Cardiac fibroblast (primary cell): ENCODE measurements at regions not wholly inside any gene's neighbourhood (a gene's known extent, or its start where the extent isn't known, plus 50 kb on each side); places are given as distances from the start of the nearest gene placed in this dataset.

Source experiments
- DNase-seq, 2 donors: peaks; one replicate each; pipeline versions ENCODE4 v3.0.0 to v3.0.0-alpha.2; 2010; ENCODE audit warnings: low read depth in 2 of 2
- H3K4me3 ChIP-seq, 2 donors: replicated peaks in 1 of 2; 1 replicate in 1 of 2; 2 replicates in 1 of 2; pipeline ENCODE4 v1.5.1; 2011; ENCODE audit warnings: low read depth in 2 of 2, low read length in 2 of 2, mild to moderate bottlenecking in 2 of 2, moderate library complexity in 1 of 2
- CTCF ChIP-seq: IDR thresholded peaks from one replicate; pipeline ENCODE4 v1.5.1; 2011; ENCODE audit warnings: low read depth, mild to moderate bottlenecking, low read length, inconsistent platforms

- TF ChIP-seq CTCF: no peak
- no peak overlapping the region for H3K4me3 ChIP-seq
- DNase-seq: no peak
Observed at GRCh38 chr15:61657461-61657860, 402.8 kb downstream of the VPS13C start.

GRCh38 chr15:61656391-61656790, 403.9 kb downstream of the VPS13C start:
- no peak for DNase-seq
- no peak overlapping the region for H3K4me3 ChIP-seq
- TF ChIP-seq CTCF: no peak

GRCh38 chr15:61655881-61656280, 404.4 kb downstream of the VPS13C start:
- TF ChIP-seq CTCF: no peak
- DNase-seq: no peak
- no peak overlapping the region for H3K4me3 ChIP-seq

- H3K4me3 ChIP-seq: no peak overlapping the region
- TF ChIP-seq CTCF: no peak
- DNase-seq: no peak
Observed at GRCh38 chr15:61654918-61655317, 405.3 kb downstream of the VPS13C start.

GRCh38 chr15:61654002-61654740, 406.1 kb downstream of the VPS13C start:
- DNase-seq: no peak
- no peak overlapping the region for H3K4me3 ChIP-seq
- no peak for TF ChIP-seq CTCF

GRCh38 chr15:61653110-61653509, 407.1 kb downstream of the VPS13C start:
- TF ChIP-seq CTCF: no peak
- H3K4me3 ChIP-seq: no peak overlapping the region
- DNase-seq: no peak

- no peak overlapping the region for H3K4me3 ChIP-seq
- TF ChIP-seq CTCF: no peak
- DNase-seq: no peak
Observed at GRCh38 chr15:61651267-61651666, 409.0 kb downstream of the VPS13C start.
